Neural progenitor cell (in vitro differentiated cells): ENCODE measurements at regions not wholly inside any gene's neighbourhood (a gene's known extent, or its start where the extent isn't known, plus 50 kb on each side); places are given as distances from the start of the nearest gene placed in this dataset.

Experiments
- CTCF ChIP-seq: fragments of 200-600 bp; sonication (generic); IDR thresholded peaks from 2 replicates; pipeline ENCODE4 v1.5.1; 2017; ENCODE audit warnings: antibody characterized with exemption, mild to moderate bottlenecking
- EZH2phosphoT487 ChIP-seq: fragments of 200-600 bp; sonication (generic); IDR thresholded peaks from 2 replicates; pipeline ENCODE4 v1.6.1; 2017; ENCODE audit warnings: antibody characterized with exemption

- TF ChIP-seq CTCF (no peak), EZH2phosphoT487 (no peak)
Observed at GRCh38 chr3:24943961-24944360, 449.3 kb upstream of the THRB start.
